H1 (cell line): ENCODE measurements at regions not wholly inside any gene's neighbourhood (a gene's known extent, or its start where the extent isn't known, plus 50 kb on each side); places are given as distances from the start of the nearest gene placed in this dataset.

Source experiments
- CTCF ChIA-PET: fragments of 300-600 bp; sonication (Branson Sonifier 250); formaldehyde crosslinking; loops from one replicate; lab custom pipeline; 2021; ENCODE audit not compliant: partially characterized antibody; lab: Charles Lee
- POLR2A ChIA-PET: fragments of 300-600 bp; sonication (Branson Sonifier 250); formaldehyde crosslinking; loops from one replicate; lab custom pipeline; 2021; ENCODE audit warnings: inconsistent platforms; ENCODE audit not compliant: partially characterized antibody; lab: Charles Lee
- DNase-seq, 2 experiments: peaks; one replicate each; pipeline versions ENCODE4 v3.0.0 to v3.0.0-alpha.2; 2010 to 2022; ENCODE audit warnings: low spot score in 2 of 2, low read depth in 1 of 2, mixed read lengths in 1 of 2
- FAIRE-seq: peaks from 2 replicates; lab custom pipeline; 2011; peaks lifted over from hg19 to GRCh38; lab: Jason Lieb, UNC
- H2AFZ ChIP-seq: 2 replicates; pipeline ENCODE4 v1.8.1; 2012; ENCODE audit warnings: low read length, inconsistent platforms
- H2AK5ac ChIP-seq: 2 replicates; pipeline ENCODE4 v1.6.1; 2013; ENCODE audit warnings: low read depth, low read length
- H2BK120ac ChIP-seq: replicated peaks from 2 replicates; pipeline ENCODE3; 2013; ENCODE audit warnings: low read depth, low read length, inconsistent platforms
- H2BK12ac ChIP-seq: 2 replicates; pipeline ENCODE4 v1.6.1; 2013; ENCODE audit warnings: low read depth, low read length
- H2BK15ac ChIP-seq: 2 replicates; pipeline ENCODE4 v1.6.1; 2013; ENCODE audit warnings: low read length
- H2BK20ac ChIP-seq: 2 replicates; pipeline ENCODE4 v1.6.1; 2013; ENCODE audit warnings: low read length
- H2BK5ac ChIP-seq: 2 replicates; pipeline ENCODE4 v1.6.1; 2013; ENCODE audit warnings: low read depth, low read length
- H3K14ac ChIP-seq: 2 replicates; pipeline ENCODE4 v1.6.1; 2013; ENCODE audit warnings: inconsistent platforms; ENCODE audit not compliant: insufficient read length
- H3K18ac ChIP-seq: 2 replicates; pipeline ENCODE4 v1.6.1; 2013; ENCODE audit warnings: low read length; ENCODE audit errors: extremely low read depth
- H3K23ac ChIP-seq: 2 replicates; pipeline ENCODE4 v1.6.1; 2013; ENCODE audit warnings: inconsistent platforms; ENCODE audit not compliant: insufficient read length
- H3K23me2 ChIP-seq: 2 replicates; pipeline ENCODE4 v1.6.1; 2013; ENCODE audit warnings: low read depth, low read length
- H3K27ac ChIP-seq: 2 replicates; pipeline ENCODE4 v1.6.1; 2011; ENCODE audit warnings: low read depth, low read length, inconsistent platforms
- H3K27me3 ChIP-seq, 4 experiments: replicated peaks in 1 of 4; 1 replicate in 1 of 4; 2 replicates in 3 of 4; pipeline versions ENCODE4 v1.6.1 to v1.8.1; 2011 to 2013; ENCODE audit warnings: low read length in 3 of 4, mild to moderate bottlenecking in 3 of 4, inconsistent platforms in 2 of 4, mixed read lengths in 2 of 4, moderate library complexity in 1 of 4; ENCODE audit not compliant: control insufficient read depth in 3 of 4, insufficient read depth in 3 of 4; ENCODE audit errors: extremely low read depth in 1 of 4
- H3K36me3 ChIP-seq, 4 experiments: 2 replicates each; pipeline versions ENCODE4 v1.6.1 to v1.8.1; 2011 to 2013; ENCODE audit warnings: mild to moderate bottlenecking in 4 of 4, low read length in 3 of 4, moderate library complexity in 2 of 4, control low read depth in 1 of 4, inconsistent platforms in 1 of 4; ENCODE audit not compliant: insufficient read depth in 4 of 4, control insufficient read depth in 2 of 4
- H3K4ac ChIP-seq: replicated peaks from 2 replicates; pipeline ENCODE3; 2013; ENCODE audit warnings: low read length, low read depth, mixed read lengths, inconsistent platforms; ENCODE audit not compliant: insufficient read length
- H3K4me1 ChIP-seq, 4 experiments: replicated peaks in 1 of 4; 1 replicate in 1 of 4; 2 replicates in 3 of 4; pipeline versions ENCODE4 v1.6.1 to v1.8.1; 2011 to 2013; ENCODE audit warnings: low read length in 3 of 4, inconsistent platforms in 2 of 4, mixed read lengths in 1 of 4; ENCODE audit not compliant: insufficient read depth in 4 of 4, control insufficient read depth in 3 of 4
- H3K4me2 ChIP-seq, 2 experiments: 2 replicates each; pipeline versions ENCODE4 v1.6.1 to v1.8.1; 2011 to 2013; ENCODE audit warnings: low read depth in 2 of 2, low read length in 2 of 2, control low read depth in 1 of 2, inconsistent platforms in 1 of 2, mild to moderate bottlenecking in 1 of 2; ENCODE audit not compliant: insufficient read depth in 1 of 2
- H3K4me3 ChIP-seq, 4 experiments: fragments of 200-600, 300-600 bp in 1 of 4; sonication (generic), shearing (Covaris generic), sonication (Bioruptor Twin) in 1 of 4; 2 replicates each; pipeline versions ENCODE4 v1.5.1 to v1.8.1; 2011 to 2016; ENCODE audit warnings: low read length in 4 of 4, low read depth in 3 of 4, control low read depth in 2 of 4, inconsistent platforms in 2 of 4, mild to moderate bottlenecking in 2 of 4, mixed read lengths in 1 of 4, moderate library complexity in 1 of 4; ENCODE audit not compliant: insufficient read depth in 2 of 4; ENCODE audit errors: extremely low read depth in 1 of 4
- H3K56ac ChIP-seq: replicated peaks from 2 replicates; pipeline ENCODE3; 2013; ENCODE audit warnings: low read depth, mild to moderate bottlenecking, mixed read lengths, low read length, inconsistent platforms; ENCODE audit not compliant: insufficient read length
- H3K79me1 ChIP-seq: 2 replicates; pipeline ENCODE4 v1.6.1; 2013; ENCODE audit warnings: low read depth, low read length, control low read depth
- H3K79me2 ChIP-seq, 2 experiments: 2 replicates each; pipeline versions ENCODE4 v1.6.1 to v1.8.1; 2012 to 2013; ENCODE audit warnings: low read length in 2 of 2, mild to moderate bottlenecking in 2 of 2, inconsistent platforms in 1 of 2; ENCODE audit not compliant: insufficient read depth in 2 of 2, control insufficient read depth in 1 of 2
- H3K9ac ChIP-seq, 4 experiments: replicated peaks in 1 of 4; 1 replicate in 1 of 4; 2 replicates in 3 of 4; pipeline versions ENCODE4 v1.6.1 to v1.8.1; 2011 to 2013; ENCODE audit warnings: low read depth in 3 of 4, low read length in 3 of 4, control low read depth in 2 of 4, mild to moderate bottlenecking in 2 of 4, moderate library complexity in 2 of 4, inconsistent platforms in 1 of 4; ENCODE audit errors: extremely low read depth in 1 of 4
- H3K9me3 ChIP-seq, 2 experiments: 2 replicates each; pipeline versions ENCODE4 v1.6.1 to v1.8.1; 2012 to 2013; ENCODE audit warnings: mild to moderate bottlenecking in 2 of 2, moderate library complexity in 2 of 2, control low read depth in 1 of 2, inconsistent platforms in 1 of 2, low read depth in 1 of 2, low read length in 1 of 2, mixed read lengths in 1 of 2; ENCODE audit not compliant: insufficient read depth in 2 of 2
- H4K20me1 ChIP-seq, 2 experiments: replicated peaks in 1 of 2; 2 replicates each; pipeline versions ENCODE3 to v1.8.1; 2011 to 2013; ENCODE audit warnings: inconsistent platforms in 2 of 2, low read length in 2 of 2, mild to moderate bottlenecking in 1 of 2; ENCODE audit not compliant: insufficient read depth in 2 of 2, control insufficient read depth in 1 of 2
- H4K5ac ChIP-seq: 2 replicates; pipeline ENCODE4 v1.6.1; 2013; ENCODE audit warnings: low read length, low read depth, mixed read lengths, inconsistent platforms; ENCODE audit not compliant: insufficient read length
- H4K8ac ChIP-seq: 2 replicates; pipeline ENCODE4 v1.8.0; 2013; ENCODE audit warnings: mild to moderate bottlenecking, moderate library complexity, low read length, inconsistent platforms; ENCODE audit not compliant: insufficient read depth; ENCODE audit errors: extremely low read depth
- H4K91ac ChIP-seq: replicated peaks from 2 replicates; pipeline ENCODE3; 2013; ENCODE audit warnings: low read length, mixed read lengths, inconsistent platforms; ENCODE audit not compliant: insufficient read length
- SAP30 ChIP-seq: fragments of 300-600 bp; sonication (generic); IDR thresholded peaks from 2 replicates; pipeline ENCODE4 v1.7.1; 2012; ENCODE audit warnings: low read length, moderate library complexity, mild to moderate bottlenecking, inconsistent platforms; ENCODE audit not compliant: insufficient read depth, insufficient replicate concordance
- TCF12 ChIP-seq: IDR thresholded peaks from 2 replicates; pipeline ENCODE4 v1.6.1; 2011; ENCODE audit warnings: low read depth, mild to moderate bottlenecking, low read length
- WGBS, 2 experiments: shearing (Covaris generic) in 1 of 2; methylation state at CpG; one replicate each; pipeline versions ENCODE4 v1.1.6 to v1.1.7; 2013 to 2015; ENCODE audit warnings: low lambda C conversion rate in 2 of 2, mixed read lengths in 2 of 2, inconsistent platforms in 1 of 2, low coverage in 1 of 2, missing lambda C conversion rate in 1 of 2; ENCODE audit not compliant: insufficient replicate concordance in 2 of 2, insufficient coverage in 1 of 2, insufficient read length in 1 of 2; ENCODE audit errors: extremely low coverage in 1 of 2, missing lambda C conversion rate in 1 of 2; 5-methylcytosine and 5-hydroxymethylcytosine counted together

DNA sequence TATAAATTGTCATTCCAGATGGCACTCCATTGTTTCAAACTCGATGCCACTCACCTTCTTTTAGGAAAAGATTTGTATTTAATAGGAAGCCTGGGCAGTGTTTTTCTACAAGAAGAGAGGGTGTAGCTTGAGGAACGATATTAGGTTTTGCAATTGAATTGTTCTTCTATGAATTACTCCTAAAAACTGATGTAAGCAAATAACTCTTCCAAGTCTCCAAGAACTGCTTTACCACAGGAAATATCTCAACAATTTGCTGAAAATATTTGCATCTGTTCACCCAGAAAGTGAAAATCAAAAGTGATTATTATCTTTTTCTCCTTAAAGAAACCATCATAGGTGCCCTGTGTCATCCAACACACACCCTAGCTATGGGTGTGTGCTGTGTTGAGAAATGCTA, 261.3 kb upstream of the MEOX2 start:
- TF ChIP-seq TCF12 (no peak), SAP30 (no peak)
- no peaks in the 10 kb centered on the region for H3K27me3 ChIP-seq
- H3K79me2 ChIP-seq = no peaks in the 10 kb centered on the region
- no peak overlapping the region for H2BK15ac ChIP-seq
- no peak overlapping the region for H2BK12ac ChIP-seq
- no peak overlapping the region for H4K91ac ChIP-seq
- no peak overlapping the region for H3K4me2 ChIP-seq
- no peak overlapping the region for H3K4ac ChIP-seq
- ChIA-PET POLR2A (interaction anchor here (1.4 kb wide), 1 partner anchor 9 kb away, joined by 3 read pairs; no protein-coding TSS in a partner anchor), CTCF (interaction anchor here (1.4 kb wide), 1 partner anchor 16 kb away, joined by 3 read pairs; no protein-coding TSS in a partner anchor)
- H3K36me3 ChIP-seq = no peaks in the 10 kb centered on the region
- WGBS, 2 experiments = 84% methylated on average over 2 of the region's 2 CpGs; no CpG with 5 or more reads in 1 of the 2 experiments
- H3K23me2 ChIP-seq = no peaks in the 10 kb centered on the region
- no peak overlapping the region for H4K8ac ChIP-seq
- no peaks in the 10 kb centered on the region for H3K9me3 ChIP-seq
- H3K27ac ChIP-seq = no peak overlapping the region
- no peak overlapping the region for H3K14ac ChIP-seq
- H4K20me1 ChIP-seq = no peaks in the 10 kb centered on the region
- no peak overlapping the region for H3K18ac ChIP-seq
- no peak overlapping the region for H2BK20ac ChIP-seq
- no peaks in the 10 kb centered on the region for H3K79me1 ChIP-seq
- H3K23ac ChIP-seq = no peak overlapping the region
- H4K5ac ChIP-seq = no peak overlapping the region
- H2BK5ac ChIP-seq = no peak overlapping the region
- no peak overlapping the region for H3K9ac ChIP-seq
- no peak overlapping the region for H3K56ac ChIP-seq
- FAIRE-seq (no peak), DNase-seq (no peak)
- no peak overlapping the region for H2BK120ac ChIP-seq
- no peak overlapping the region for H2AFZ ChIP-seq
- H3K4me3 ChIP-seq = no peak overlapping the region
- H3K4me1 ChIP-seq = no peaks in the 10 kb centered on the region
- H2AK5ac ChIP-seq = no peak overlapping the region
